OCI-LY7 (cell line): ENCODE measurements at regions not wholly inside any gene's neighbourhood (a gene's known extent, or its start where the extent isn't known, plus 50 kb on each side); places are given as distances from the start of the nearest gene placed in this dataset.

ENCODE experiments used
- BruUV-seq: library from RNA; stranded (reverse); fragments of 400-500 nt; replicated peaks from 2 replicates; lab custom pipeline; 2021; lab: Mats Ljungman, UMichigan
- CTCF ChIA-PET: fragments of 300-600 bp; sonication (Branson Sonifier 250); formaldehyde crosslinking; loops from one replicate; lab custom pipeline; 2022; ENCODE audit warnings: antibody characterized with exemption; ENCODE audit not compliant: unreplicated experiment; lab: Charles Lee
- POLR2A ChIA-PET: fragments of 300-600 bp; sonication (Branson Sonifier 250); formaldehyde crosslinking; loops from one replicate; lab custom pipeline; 2022; ENCODE audit warnings: antibody characterized with exemption; lab: Charles Lee
- DNase-seq: peaks from one replicate; pipeline ENCODE4 v3.0.0-alpha.2; 2015; ENCODE audit warnings: low spot score
- H2AFZ ChIP-seq: fragments of 200-600 bp; sonication (generic), shearing (Covaris generic); 2 replicates; pipeline ENCODE4 v1.6.1; 2014; ENCODE audit warnings: mild to moderate bottlenecking, antibody characterized with exemption, low read length, moderate library complexity
- H3K27ac ChIP-seq: fragments of 200-600 bp; sonication (generic); 2 replicates; pipeline ENCODE4 v1.5.1; 2014; ENCODE audit warnings: mixed run types, low read depth, mild to moderate bottlenecking, moderate library complexity, low read length, inconsistent platforms; ENCODE audit not compliant: poor library complexity, severe bottlenecking
- H3K36me3 ChIP-seq: fragments of 200-600 bp; sonication (generic); 2 replicates; pipeline ENCODE4 v1.6.1; 2014; ENCODE audit warnings: mild to moderate bottlenecking, antibody characterized with exemption, low read length, moderate library complexity, mixed read lengths; ENCODE audit not compliant: insufficient read depth
- H3K4me1 ChIP-seq: fragments of 200-600 bp; sonication (generic); 2 replicates; pipeline ENCODE4 v1.5.1; 2014; ENCODE audit warnings: mild to moderate bottlenecking, low read length; ENCODE audit not compliant: insufficient read depth, poor library complexity, severe bottlenecking
- H3K4me2 ChIP-seq: fragments of 200-600 bp; sonication (generic); 2 replicates; pipeline ENCODE4 v1.6.1; 2014; ENCODE audit warnings: mild to moderate bottlenecking, low read length
- H3K4me3 ChIP-seq: fragments of 200-600 bp; sonication (generic); 2 replicates; pipeline ENCODE4 v1.5.1; 2014; ENCODE audit warnings: mild to moderate bottlenecking, low read depth, low read length; ENCODE audit not compliant: poor library complexity, severe bottlenecking
- H3K79me2 ChIP-seq: fragments of 200-600 bp; sonication (generic); 2 replicates; pipeline ENCODE4 v1.6.1; 2016; ENCODE audit warnings: low read depth, mild to moderate bottlenecking, low read length, moderate library complexity, mixed read lengths; ENCODE audit not compliant: insufficient read depth
- H3K9me2 ChIP-seq: fragments of 200-600 bp; sonication (generic); 2 replicates; pipeline ENCODE4 v1.6.1; 2016; ENCODE audit warnings: mild to moderate bottlenecking, low read length, mixed read lengths; ENCODE audit not compliant: insufficient read depth
- H3K9me3 ChIP-seq: fragments of 200-600 bp; sonication (generic); 2 replicates; pipeline ENCODE4 v1.6.1; 2014; ENCODE audit warnings: mild to moderate bottlenecking, mixed run types, low read length, mixed read lengths
- H4K20me1 ChIP-seq: fragments of 200-600 bp; sonication (generic); 2 replicates; pipeline ENCODE4 v1.6.1; 2014; ENCODE audit warnings: mild to moderate bottlenecking, antibody characterized with exemption, low read length, moderate library complexity, mixed read lengths; ENCODE audit not compliant: insufficient read depth
- EZH2phosphoT487 ChIP-seq: fragments of 200-600 bp; sonication (generic); IDR thresholded peaks from 2 replicates; pipeline ENCODE4 v1.6.1; 2018; ENCODE audit warnings: low read depth, borderline replicate concordance, mild to moderate bottlenecking, mixed run types, antibody characterized with exemption, low read length, moderate library complexity, mixed read lengths
- intact Hi-C: fragments of 100-400 bp; cut with micrococcal nuclease; formaldehyde crosslinking; loops from one replicate; pipeline ENCODE4 v1.10.0; 2022; ENCODE audit not compliant: unreplicated experiment
- TF ChIP-seq, protein P1 (sequence below): fragments of 200-600 bp; sonication (generic); conservative IDR thresholded peaks from 2 replicates; pipeline ENCODE4 v1.5.1; 2014; ENCODE audit warnings: mild to moderate bottlenecking, antibody characterized with exemption, low read length, moderate library complexity, mixed read lengths

GRCh38 chr1:83799594-83799993 is 199.3 kb downstream of the TTLL7 start:
- Histone ChIP-seq H3K9me2 (no peaks in the 10 kb centered on the region), H3K4me3 (no peak overlapping the region), H3K4me1 (no peaks in the 10 kb centered on the region), H4K20me1 (no peaks in the 10 kb centered on the region), H3K79me2 (no peaks in the 10 kb centered on the region), H3K4me2 (no peak overlapping the region), H2AFZ (no peak overlapping the region), H3K36me3 (no peaks in the 10 kb centered on the region), H3K9me3 (no peaks in the 10 kb centered on the region), H3K27ac (no peak overlapping the region)
- CTCF ChIA-PET = no interaction called here
- no TSS peak for BruUV-seq
- intact Hi-C loops = no loop called here
- no peak for DNase-seq
- POLR2A ChIA-PET = interaction anchor here (1.2 kb wide), 1 partner anchor 26 kb away, joined by 5 read pairs; no protein-coding TSS in a partner anchor
- TF ChIP-seq EZH2phosphoT487 = no peak
- TF ChIP-seq, protein P1, sequence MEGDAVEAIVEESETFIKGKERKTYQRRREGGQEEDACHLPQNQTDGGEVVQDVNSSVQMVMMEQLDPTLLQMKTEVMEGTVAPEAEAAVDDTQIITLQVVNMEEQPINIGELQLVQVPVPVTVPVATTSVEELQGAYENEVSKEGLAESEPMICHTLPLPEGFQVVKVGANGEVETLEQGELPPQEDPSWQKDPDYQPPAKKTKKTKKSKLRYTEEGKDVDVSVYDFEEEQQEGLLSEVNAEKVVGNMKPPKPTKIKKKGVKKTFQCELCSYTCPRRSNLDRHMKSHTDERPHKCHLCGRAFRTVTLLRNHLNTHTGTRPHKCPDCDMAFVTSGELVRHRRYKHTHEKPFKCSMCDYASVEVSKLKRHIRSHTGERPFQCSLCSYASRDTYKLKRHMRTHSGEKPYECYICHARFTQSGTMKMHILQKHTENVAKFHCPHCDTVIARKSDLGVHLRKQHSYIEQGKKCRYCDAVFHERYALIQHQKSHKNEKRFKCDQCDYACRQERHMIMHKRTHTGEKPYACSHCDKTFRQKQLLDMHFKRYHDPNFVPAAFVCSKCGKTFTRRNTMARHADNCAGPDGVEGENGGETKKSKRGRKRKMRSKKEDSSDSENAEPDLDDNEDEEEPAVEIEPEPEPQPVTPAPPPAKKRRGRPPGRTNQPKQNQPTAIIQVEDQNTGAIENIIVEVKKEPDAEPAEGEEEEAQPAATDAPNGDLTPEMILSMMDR = no peak

DNA sequence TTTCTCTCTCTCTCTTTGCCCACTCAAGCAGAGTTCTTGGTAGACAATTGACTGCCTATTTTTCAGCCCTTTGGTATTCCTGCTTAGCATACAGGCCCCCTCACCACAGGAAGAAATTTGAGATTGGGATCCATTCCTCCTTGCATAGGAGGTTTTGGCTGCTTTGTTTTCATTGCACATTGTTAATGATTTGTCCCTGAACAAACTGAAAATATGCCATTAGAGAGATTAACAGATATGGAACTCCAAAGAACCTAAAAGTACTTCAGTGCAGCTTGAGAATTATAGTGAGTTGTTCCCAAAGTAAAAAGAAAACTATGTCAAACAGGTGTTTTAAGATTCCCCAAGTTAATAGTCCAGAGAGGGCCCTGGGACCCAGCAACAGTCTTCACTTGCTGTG is 200.0 kb downstream of the TTLL7 start:
- CTCF ChIA-PET = no interaction called here
- intact Hi-C loops = no loop called here
- Histone ChIP-seq H3K4me2 (no peak overlapping the region), H3K9me3 (no peaks in the 10 kb centered on the region), H3K79me2 (no peaks in the 10 kb centered on the region), H3K4me1 (no peaks in the 10 kb centered on the region), H4K20me1 (no peaks in the 10 kb centered on the region), H2AFZ (no peak overlapping the region), H3K4me3 (no peak overlapping the region), H3K27ac (no peak overlapping the region), H3K9me2 (no peaks in the 10 kb centered on the region), H3K36me3 (no peaks in the 10 kb centered on the region)
- TF ChIP-seq, protein P1 = no peak
- no peak for TF ChIP-seq EZH2phosphoT487
- BruUV-seq = no TSS peak
- DNase-seq = no peak
- POLR2A ChIA-PET = no interaction called here

DNA sequence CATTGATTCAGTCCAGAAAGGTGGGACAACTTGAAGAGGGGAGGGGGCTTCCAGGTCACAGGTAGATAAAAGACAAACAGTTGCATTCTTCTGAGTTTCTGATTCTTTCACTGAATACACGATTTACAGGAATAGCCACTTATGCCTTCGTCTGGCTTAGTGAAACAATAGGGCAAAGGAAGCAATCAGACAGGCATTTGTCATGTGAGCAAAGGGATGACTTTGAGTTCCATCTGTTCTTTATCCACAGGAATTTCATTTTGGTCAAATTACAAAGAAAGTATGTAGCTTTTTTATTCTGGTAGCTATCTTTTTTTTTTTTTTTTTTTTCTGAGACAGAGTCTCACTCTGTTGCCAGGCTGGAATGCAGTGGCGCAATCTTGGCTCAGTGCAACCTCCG is 202.5 kb downstream of the TTLL7 start:
- no peak for DNase-seq
- no TSS peak for BruUV-seq
- Histone ChIP-seq H3K4me1 (no peaks in the 10 kb centered on the region), H3K79me2 (no peaks in the 10 kb centered on the region), H2AFZ (no peak overlapping the region), H3K9me3 (no peaks in the 10 kb centered on the region), H3K36me3 (no peaks in the 10 kb centered on the region), H3K9me2 (no peaks in the 10 kb centered on the region), H3K4me3 (no peak overlapping the region), H3K27ac (no peak overlapping the region), H4K20me1 (no peaks in the 10 kb centered on the region), H3K4me2 (no peak overlapping the region)
- intact Hi-C loops = no loop called here
- ChIA-PET POLR2A (interaction anchor here (0.6 to 0.7 kb wide), 4 partner anchors 26 to 1342 kb away, joined by 3 to 4 read pairs (median 3); no protein-coding TSS in a partner anchor), CTCF (no interaction called here)
- no peak for TF ChIP-seq EZH2phosphoT487
- TF ChIP-seq, protein P1 = no peak
